HG03460 (cell line): ENCODE measurements at regions not wholly inside any gene's neighbourhood (a gene's known extent, or its start where the extent isn't known, plus 50 kb on each side); places are given as distances from the start of the nearest gene placed in this dataset.

Experiments used
- ATAC-seq: cut with Tn5 transposase; IDR thresholded peaks from one replicate; pipeline ENCODE4 v1.9.1; 2021; ENCODE audit not compliant: unreplicated experiment

DNA sequence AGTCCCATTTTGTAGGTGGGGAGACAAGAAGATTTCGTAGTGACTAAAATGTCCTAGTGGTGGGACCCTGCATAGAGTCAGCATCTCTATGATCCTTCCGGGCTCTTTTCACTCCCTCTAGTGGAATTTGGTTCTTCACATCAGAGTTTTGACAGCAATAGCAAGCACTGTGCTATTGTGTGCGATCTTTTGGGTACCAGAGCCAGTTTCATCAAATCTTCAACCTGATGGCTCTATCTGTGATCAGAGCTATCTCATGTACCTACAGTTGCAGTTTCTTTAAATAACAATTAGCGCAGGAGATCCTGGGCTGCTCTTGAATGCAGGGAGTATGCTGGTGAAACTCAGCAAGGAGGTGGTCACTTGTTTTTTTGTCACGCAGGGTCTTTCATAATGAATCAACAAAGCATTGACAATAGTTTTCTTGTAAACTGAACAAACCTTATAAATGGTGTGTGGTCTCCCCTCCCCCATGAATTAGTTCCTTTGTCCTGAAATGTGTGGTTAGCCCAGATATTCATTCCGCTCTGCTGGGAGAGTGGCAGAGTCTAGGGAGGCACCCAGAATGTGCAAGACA, 257.2 kb upstream of the SOX2 start:
- ATAC-seq, result no peak

GRCh38 chr3:181446741-181447140, 265.0 kb upstream of the SOX2 start:
- no peak for ATAC-seq

DNA sequence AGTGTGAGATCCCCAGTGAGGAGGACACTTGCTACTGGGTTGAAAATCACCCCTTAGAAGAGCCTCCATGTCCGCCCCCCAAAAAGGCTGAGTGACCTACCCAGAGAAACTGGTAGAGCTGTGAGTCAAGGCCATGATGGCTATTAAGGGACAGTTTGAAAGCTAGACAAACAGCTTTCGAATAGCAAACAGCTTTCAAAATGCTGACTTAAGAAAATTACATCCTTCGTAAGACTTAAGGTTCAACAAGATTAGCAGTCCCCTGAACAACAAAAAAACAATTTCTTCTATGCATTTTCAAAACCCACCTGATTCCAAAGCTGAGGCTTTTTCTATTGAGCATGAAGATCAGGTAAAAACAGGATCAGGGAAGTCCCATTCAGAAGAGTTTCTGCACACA, 269.7 kb upstream of the SOX2 start:
- ATAC-seq, result no peak

DNA sequence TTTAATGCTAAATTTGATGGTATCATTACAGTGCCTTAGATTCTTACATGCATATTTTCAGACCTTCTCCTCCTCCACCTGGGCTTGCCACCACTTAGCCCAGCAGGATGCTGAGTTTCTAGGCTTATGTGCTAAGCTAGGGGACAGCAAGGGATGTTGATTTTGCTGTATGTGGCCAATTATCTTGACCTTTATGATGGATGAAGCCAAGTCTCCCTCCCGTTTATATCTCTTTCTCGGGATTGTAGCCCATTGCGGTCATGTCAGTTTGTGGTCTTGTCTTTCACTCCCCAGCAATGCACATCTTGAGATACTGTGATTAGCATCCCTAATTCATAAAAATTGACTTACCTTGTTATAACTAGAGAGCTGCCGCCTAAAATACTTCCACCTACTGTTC, 278.7 kb upstream of the SOX2 start:
- ATAC-seq, result no peak

- no peak for ATAC-seq
Measured at GRCh38 chr3:181431748-181432147, 280.0 kb upstream of the SOX2 start.

DNA sequence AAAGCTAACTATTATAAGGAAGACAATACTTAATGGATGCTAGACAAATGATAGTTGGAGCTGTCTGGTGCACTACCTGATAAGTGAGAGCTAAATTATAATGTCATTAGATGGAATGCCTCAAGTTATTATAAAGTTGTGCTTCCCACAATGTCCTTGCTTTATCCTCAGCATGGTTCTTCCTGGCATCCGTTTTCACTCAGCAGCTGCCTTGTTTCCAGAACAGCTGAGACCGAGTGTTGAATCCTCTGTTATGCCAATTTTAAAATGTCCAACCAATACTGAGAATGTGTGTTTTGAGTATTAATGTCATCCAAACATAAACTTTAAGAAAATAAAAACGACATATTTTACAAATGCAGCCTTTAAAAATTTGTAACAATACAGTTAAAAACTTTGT, 286.7 kb upstream of the SOX2 start:
- no peak for ATAC-seq

DNA sequence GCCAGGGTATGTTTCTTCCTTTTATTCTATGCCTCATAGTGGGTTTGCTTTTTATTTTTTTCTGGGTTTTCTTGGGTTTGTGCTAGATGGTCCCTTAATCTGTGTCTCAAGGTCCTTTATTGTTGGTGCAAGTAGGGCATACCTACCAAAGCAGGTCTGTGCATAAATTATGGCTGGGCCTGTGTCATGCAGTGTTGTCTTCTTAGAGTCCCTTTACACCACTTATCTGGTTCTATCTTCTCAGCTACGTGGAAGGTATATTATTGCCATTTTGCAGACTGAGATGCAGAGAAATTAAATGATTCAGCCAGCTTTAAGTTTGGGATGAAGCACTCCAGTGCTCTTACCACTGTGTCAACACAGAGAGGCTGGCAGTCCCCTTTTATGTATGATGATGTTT, 293.5 kb upstream of the SOX2 start:
- ATAC-seq, result no peak

GRCh38 chr3:181417748-181418147, 294.0 kb upstream of the SOX2 start:
- no peak for ATAC-seq

GRCh38 chr3:181410870-181411269, 300.9 kb upstream of the SOX2 start:
- ATAC-seq, result no peak

DNA sequence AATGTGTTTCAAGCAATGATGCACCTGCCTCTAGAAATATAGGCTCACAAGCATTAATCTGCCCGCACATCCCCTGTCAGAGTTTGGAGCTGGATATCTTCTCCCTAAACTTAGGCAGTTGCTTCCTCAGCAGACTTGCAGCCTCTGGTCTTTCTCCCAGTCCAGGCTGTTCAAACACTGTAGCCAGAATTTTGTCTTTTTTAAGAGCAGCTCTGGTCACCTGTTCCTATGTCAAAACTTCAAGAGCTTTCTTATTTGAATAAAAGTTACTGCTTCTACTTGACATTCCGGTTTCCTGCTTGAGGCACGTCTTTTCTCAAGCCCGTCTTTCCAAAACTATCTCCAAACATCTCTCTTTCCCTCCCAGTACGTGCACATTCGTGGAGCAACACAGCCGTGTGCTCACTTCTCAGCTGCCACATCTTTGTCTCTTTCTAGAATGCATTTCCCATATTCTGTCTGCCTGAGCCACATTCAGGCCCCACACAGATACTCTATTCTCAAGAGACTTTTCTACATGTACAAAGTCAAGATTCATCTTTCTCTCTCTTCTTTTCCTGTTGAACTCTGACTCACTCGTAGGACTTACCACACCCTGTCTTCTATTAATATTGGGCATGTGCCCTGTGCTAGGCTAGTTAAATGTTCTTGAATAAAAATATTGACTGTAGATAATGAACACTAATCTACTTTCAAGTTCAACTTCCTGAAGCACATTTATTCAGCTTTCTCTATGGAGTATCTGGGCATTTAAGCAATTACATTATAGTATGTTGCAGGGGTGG, 307.7 kb upstream of the SOX2 start:
- ATAC-seq, result no peak

- ATAC-seq, result no peak
Measured at GRCh38 chr3:181402347-181402746, 309.4 kb upstream of the SOX2 start.

- no peak for ATAC-seq
Measured at GRCh38 chr3:181384970-181385369, 326.8 kb upstream of the SOX2 start.

DNA sequence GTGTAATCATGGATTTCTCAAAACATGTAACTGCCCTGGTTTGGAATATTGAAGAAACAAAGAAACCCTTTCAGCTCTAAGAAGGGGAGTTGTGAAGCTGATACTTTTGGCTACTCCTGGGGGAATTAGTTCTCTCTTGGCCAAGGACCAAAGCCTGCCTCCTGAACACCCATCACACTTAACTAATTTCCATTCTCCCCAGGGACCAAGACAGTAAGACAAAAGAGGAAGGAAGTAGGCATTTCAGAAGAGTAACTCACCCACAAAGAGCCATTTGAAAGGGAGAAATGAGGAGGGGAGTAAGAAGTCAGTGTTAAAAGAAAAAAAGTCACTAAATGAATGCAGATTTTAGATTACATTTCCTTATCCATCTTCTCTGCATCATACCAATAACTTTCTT, 328.0 kb upstream of the SOX2 start:
- ATAC-seq, result no peak

DNA sequence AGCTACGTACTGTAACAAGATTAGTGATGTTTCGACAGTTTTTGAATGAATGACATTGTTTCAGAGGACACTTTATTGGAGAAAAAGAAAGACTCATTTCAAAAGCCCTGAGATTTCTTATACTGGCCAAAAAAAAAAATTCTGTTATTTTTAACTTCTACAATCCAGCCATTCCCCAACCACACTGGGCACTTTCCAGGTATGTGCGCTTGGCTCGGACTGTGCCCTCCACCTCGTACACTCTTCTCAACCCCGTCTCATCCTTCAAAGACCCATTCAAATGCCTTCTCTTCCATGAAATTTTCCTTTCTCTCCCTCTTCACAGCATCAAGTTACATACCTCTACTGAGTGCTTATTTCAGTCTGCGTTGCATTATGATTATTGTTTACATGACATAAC, 328.5 kb upstream of the SOX2 start:
- ATAC-seq, result no peak

DNA sequence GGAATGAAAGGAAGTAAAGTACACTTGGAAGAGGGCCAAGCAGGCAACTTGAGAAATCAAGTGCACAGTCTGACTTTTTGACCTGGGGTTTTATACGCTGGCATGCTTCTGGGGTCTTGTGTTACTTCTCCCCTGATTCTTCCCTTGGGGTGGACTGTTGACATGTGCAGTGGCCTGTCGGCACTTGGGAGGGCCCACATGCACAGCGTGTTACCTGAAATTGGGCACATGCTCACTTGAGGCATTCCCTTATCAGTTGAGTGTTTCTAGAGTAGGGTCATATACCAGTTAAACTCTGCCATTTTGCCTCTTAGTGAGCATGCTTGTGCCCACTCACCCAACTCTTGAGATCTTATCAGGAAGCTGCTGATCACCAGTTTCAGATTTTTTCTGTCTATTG, 329.1 kb upstream of the SOX2 start:
- ATAC-seq, result no peak

- ATAC-seq, result no peak
Measured at GRCh38 chr3:181379278-181379677, 332.4 kb upstream of the SOX2 start.

- ATAC-seq, result no peak
Measured at GRCh38 chr3:181369637-181370036, 342.1 kb upstream of the SOX2 start.

DNA sequence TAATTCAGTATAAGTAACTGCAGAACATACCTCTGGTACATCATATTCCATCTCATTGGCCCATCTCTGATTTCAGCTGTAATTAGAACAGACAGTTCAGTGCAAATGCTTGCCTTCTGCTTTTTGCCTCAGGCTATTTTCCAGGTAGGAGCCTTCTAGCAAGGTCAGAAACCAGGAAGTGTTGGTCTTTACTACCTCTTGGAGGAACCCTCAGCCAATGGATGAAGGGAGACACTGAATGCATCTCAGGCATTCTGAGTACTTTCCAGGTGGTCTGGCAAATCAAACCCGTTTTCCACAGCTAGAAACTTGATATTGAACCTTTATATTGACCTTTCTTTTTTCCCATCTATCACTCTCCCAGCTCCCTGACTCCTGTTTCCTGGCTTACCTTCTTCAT, 348.5 kb upstream of the SOX2 start:
- ATAC-seq, result no peak

DNA sequence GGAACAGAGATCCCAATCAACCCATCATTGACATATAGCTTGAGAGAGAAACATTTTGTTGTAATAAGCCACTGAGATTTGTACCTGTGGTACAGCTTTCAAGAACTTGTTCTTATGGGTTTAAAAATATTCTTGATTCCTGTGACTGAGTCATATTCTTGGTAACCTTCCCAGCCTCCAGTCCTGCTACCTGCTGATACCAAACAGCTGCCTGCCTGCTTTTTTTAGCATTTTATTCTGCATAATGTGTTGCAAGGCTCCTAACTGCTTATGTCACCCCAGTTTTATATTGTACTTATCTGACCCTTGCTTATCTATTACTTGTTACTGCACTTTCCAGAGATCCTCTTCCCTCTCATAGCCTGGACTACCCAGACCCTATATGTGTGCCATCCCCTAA, 349.3 kb upstream of the SOX2 start:
- ATAC-seq, result no peak

- no peak for ATAC-seq
Measured at GRCh38 chr3:181358562-181358961, 353.2 kb upstream of the SOX2 start.

- ATAC-seq, result no peak
Measured at GRCh38 chr3:181358060-181358459, 353.7 kb upstream of the SOX2 start.

GRCh38 chr3:181354140-181354539, 357.6 kb upstream of the SOX2 start:
- no peak for ATAC-seq

GRCh38 chr3:181344331-181344730, 354.8 kb upstream of the DNAJC19 start:
- no peak for ATAC-seq
